ENCODE measurements at regions not wholly inside any gene's neighbourhood (a gene's known extent, or its start where the extent isn't known, plus 50 kb on each side); places are given as distances from the start of the nearest gene placed in this dataset.
"Not testable (repeated sequence)": the region's sequence is repeated elsewhere in the genome, so short reads cannot be mapped to it uniquely, and the experiment has no call there.

GRCh38 chr14:104472073-104472472 lies 107.5 kb upstream of the C14orf180 start:
- no peak for DNase-seq

GRCh38 chr14:104472536-104473243 lies 106.9 kb upstream of the C14orf180 start:
- DNase-seq: no peak

GRCh38 chr14:104473244-104473565 lies 106.4 kb upstream of the C14orf180 start:
- no peak for DNase-seq

- no peak for DNase-seq
Measured at GRCh38 chr14:104473649-104474494, 105.7 kb upstream of the C14orf180 start.

- DNase-seq: no peak
Measured at GRCh38 chr14:104474495-104475213, 104.9 kb upstream of the C14orf180 start.

- no peak for DNase-seq
Measured at GRCh38 chr14:104475256-104475655, 104.3 kb upstream of the C14orf180 start.

GRCh38 chr14:104475802-104476201 lies 103.8 kb upstream of the C14orf180 start:
- DNase-seq: no peak

GRCh38 chr14:104476437-104476836 lies 103.1 kb upstream of the C14orf180 start:
- no peak for DNase-seq

GRCh38 chr14:104477117-104477623 lies 102.4 kb upstream of the C14orf180 start:
- DNase-seq: no peak

- no peak for DNase-seq
Measured at GRCh38 chr14:104477666-104478380, 101.7 kb upstream of the C14orf180 start.

- DNase-seq: no peak
Measured at GRCh38 chr14:104478656-104479055, 100.9 kb upstream of the C14orf180 start.

GRCh38 chr14:104479901-104480300 lies 99.7 kb upstream of the C14orf180 start:
- DNase-seq: no peak

GRCh38 chr14:104481323-104481722 lies 98.2 kb upstream of the C14orf180 start:
- DNase-seq: no peak

- DNase-seq: not testable (repeated sequence)
Measured at GRCh38 chr14:104482017-104482416, 97.5 kb upstream of the C14orf180 start.

GRCh38 chr14:104486222-104486923 lies 93.2 kb upstream of the C14orf180 start:
- no peak for DNase-seq

GRCh38 chr14:104494483-104494882 lies 85.1 kb upstream of the C14orf180 start:
- DNase-seq: no peak

GRCh38 chr14:104496095-104496494 lies 83.5 kb upstream of the C14orf180 start:
- no peak for DNase-seq

- no peak for DNase-seq
Measured at GRCh38 chr14:104499784-104500760, 79.5 kb upstream of the C14orf180 start.

GRCh38 chr14:104502060-104502459 lies 77.5 kb upstream of the C14orf180 start:
- no peak for DNase-seq

- no peak for DNase-seq
Measured at GRCh38 chr14:104503691-104504090, 75.9 kb upstream of the C14orf180 start.
